K562 (cell line): ENCODE measurements at regions not wholly inside any gene's neighbourhood (a gene's known extent, or its start where the extent isn't known, plus 50 kb on each side); places are given as distances from the start of the nearest gene placed in this dataset.

ENCODE experiments used
- EP300 ChIP-seq: IDR thresholded peaks from 2 replicates; pipeline ENCODE4 v1.6.1; 2012; ENCODE audit warnings: low read length, improper control_type of control experiment
- FOXK1 ChIP-seq: sonication (generic); formaldehyde crosslinking; IDR thresholded peaks from 2 replicates; pipeline ENCODE4 v1.8.0; 2022; ENCODE audit warnings: missing genetic modification reagents, mild to moderate bottlenecking, borderline replicate concordance

- TF ChIP-seq FOXK1 (CRISPR knock-in tag) = no peak
- no peak for TF ChIP-seq EP300
These were observed 238.0 kb upstream of the TBL1XR1 start for GRCh38 chr3:177435301-177435700.
